ENCODE measurements at regions not wholly inside any gene's neighbourhood (a gene's known extent, or its start where the extent isn't known, plus 50 kb on each side); places are given as distances from the start of the nearest gene placed in this dataset.
"Not testable (repeated sequence)": the region's sequence is repeated elsewhere in the genome, so short reads cannot be mapped to it uniquely, and the experiment has no call there.

- no peaks in the 10 kb centered on the region for H3K36me3 Mint-ChIP-seq (ENCODE audit: low read depth)
- peak; percentile 85 for DNase-seq
- H3K27me3 Mint-ChIP-seq (ENCODE audit: insufficient read depth): peaks cover 3% of the 10 kb centered on the region; the same call in 1 of the 2 replicates
- H3K4me3 Mint-ChIP-seq: peak overlapping the region; percentile 71
- no peaks in the 10 kb centered on the region for H3K9me3 Mint-ChIP-seq
- peak overlapping the region; percentile 96 for H3K27ac Mint-ChIP-seq
- peaks cover 34% of the 10 kb centered on the region for H3K4me1 Mint-ChIP-seq (ENCODE audit: low read depth)
- no peak; the same call in 1 of the 2 replicates for TF ChIP-seq CTCF (IDR thresholded peaks at IDR 0.05)
Measured at GRCh38 chr18:49725809-49726674, 87.3 kb downstream of the ACAA2 start.

- TF ChIP-seq CTCF (IDR thresholded peaks at IDR 0.05): no peak
- peak; percentile 3 for DNase-seq
- H3K4me3 Mint-ChIP-seq: peak overlapping the region; percentile 6
- H3K4me1 Mint-ChIP-seq (ENCODE audit: low read depth): peaks cover 26% of the 10 kb centered on the region
- no peaks in the 10 kb centered on the region for H3K9me3 Mint-ChIP-seq
- no peaks in the 10 kb centered on the region for H3K36me3 Mint-ChIP-seq (ENCODE audit: low read depth)
- H3K27ac Mint-ChIP-seq: no peak overlapping the region; the same call in 1 of the 2 replicates
- H3K27me3 Mint-ChIP-seq (ENCODE audit: insufficient read depth): peaks cover 1% of the 10 kb centered on the region; the same call in 1 of the 2 replicates
Measured at GRCh38 chr18:49723648-49724180, 89.6 kb downstream of the ACAA2 start.

GRCh38 chr18:49722477-49722876 lies 90.9 kb downstream of the ACAA2 start:
- DNase-seq: no peak
- Mint-ChIP-seq H3K4me1 (ENCODE audit: low read depth) (peaks cover 26% of the 10 kb centered on the region), H3K9me3 (no peaks in the 10 kb centered on the region), H3K27me3 (ENCODE audit: insufficient read depth) (peaks cover 8% of the 10 kb centered on the region; the same call in 1 of the 2 replicates), H3K36me3 (ENCODE audit: low read depth) (no peaks in the 10 kb centered on the region), H3K27ac (no peak overlapping the region), H3K4me3 (no peak overlapping the region)
- TF ChIP-seq CTCF (IDR thresholded peaks at IDR 0.05): no peak

GRCh38 chr18:49721981-49722380 lies 91.4 kb downstream of the ACAA2 start:
- Mint-ChIP-seq H3K4me3 (no peak overlapping the region), H3K27ac (no peak overlapping the region), H3K27me3 (ENCODE audit: insufficient read depth) (peaks cover 10% of the 10 kb centered on the region; the same call in 1 of the 2 replicates), H3K4me1 (ENCODE audit: low read depth) (peaks cover 25% of the 10 kb centered on the region), H3K36me3 (ENCODE audit: low read depth) (no peaks in the 10 kb centered on the region), H3K9me3 (no peaks in the 10 kb centered on the region)
- no peak for TF ChIP-seq CTCF (IDR thresholded peaks at IDR 0.05)
- DNase-seq: no peak

GRCh38 chr18:49720944-49721343 lies 92.4 kb downstream of the ACAA2 start:
- not testable (repeated sequence) for H3K36me3 Mint-ChIP-seq (ENCODE audit: low read depth); H3K9me3 Mint-ChIP-seq; DNase-seq; H3K27ac Mint-ChIP-seq; H3K4me3 Mint-ChIP-seq
- Mint-ChIP-seq H3K27me3 (ENCODE audit: insufficient read depth) (peaks cover 16% of the 10 kb centered on the region), H3K4me1 (ENCODE audit: low read depth) (peaks cover 15% of the 10 kb centered on the region)

GRCh38 chr18:49717617-49718016 lies 95.7 kb downstream of the ACAA2 start:
- no peak for DNase-seq
- TF ChIP-seq CTCF (IDR thresholded peaks at IDR 0.05): no peak
- H3K27ac Mint-ChIP-seq: no peak overlapping the region
- no peak overlapping the region for H3K4me3 Mint-ChIP-seq
- H3K36me3 Mint-ChIP-seq (ENCODE audit: low read depth): no peaks in the 10 kb centered on the region
- peaks cover 42% of the 10 kb centered on the region for H3K27me3 Mint-ChIP-seq (ENCODE audit: insufficient read depth)
- no peaks in the 10 kb centered on the region for H3K4me1 Mint-ChIP-seq (ENCODE audit: low read depth)
- H3K9me3 Mint-ChIP-seq: no peaks in the 10 kb centered on the region

All from HFFc6 (cell line).